Dedifferentiated amniotic fluid mesenchymal stem cell (primary cell): ENCODE measurements at regions not wholly inside any gene's neighbourhood (a gene's known extent, or its start where the extent isn't known, plus 50 kb on each side); places are given as distances from the start of the nearest gene placed in this dataset.

ENCODE experiments used
- DNase-seq: peaks from one replicate; pipeline ENCODE4 v3.0.0-alpha.2; 2016; ENCODE audit errors: extremely low spot score

GRCh38 chr19:29096896-29097295 lies 116.1 kb downstream of the UQCRFS1 start:
- no peak for DNase-seq

- DNase-seq: no peak
These were observed 119.4 kb downstream of the UQCRFS1 start for GRCh38 chr19:29093553-29093908.

GRCh38 chr19:29092712-29093552 lies 120.0 kb downstream of the UQCRFS1 start:
- no peak for DNase-seq

- no peak for DNase-seq
These were observed 122.0 kb downstream of the UQCRFS1 start for GRCh38 chr19:29090783-29091526.

- DNase-seq: no peak
These were observed 123.6 kb downstream of the UQCRFS1 start for GRCh38 chr19:29089315-29089870.

GRCh38 chr19:29088761-29089160 lies 124.2 kb downstream of the UQCRFS1 start:
- no peak for DNase-seq

GRCh38 chr19:29086646-29087045 lies 126.3 kb downstream of the UQCRFS1 start:
- DNase-seq: no peak

- no peak for DNase-seq
These were observed 126.8 kb downstream of the UQCRFS1 start for GRCh38 chr19:29086182-29086581.

- no peak for DNase-seq
These were observed 127.3 kb downstream of the UQCRFS1 start for GRCh38 chr19:29085630-29086029.

GRCh38 chr19:29085206-29085605 lies 127.7 kb downstream of the UQCRFS1 start:
- no peak for DNase-seq

GRCh38 chr19:29084266-29084665 lies 128.7 kb downstream of the UQCRFS1 start:
- no peak for DNase-seq

GRCh38 chr19:29083863-29084262 lies 129.1 kb downstream of the UQCRFS1 start:
- no peak for DNase-seq

- no peak for DNase-seq
These were observed 133.5 kb downstream of the UQCRFS1 start for GRCh38 chr19:29079356-29080032.

GRCh38 chr19:29076963-29077362 lies 136.0 kb downstream of the UQCRFS1 start:
- no peak for DNase-seq

- DNase-seq: no peak
These were observed 136.8 kb downstream of the UQCRFS1 start for GRCh38 chr19:29076161-29076560.

- no peak for DNase-seq
These were observed 137.8 kb downstream of the UQCRFS1 start for GRCh38 chr19:29075149-29075548.

GRCh38 chr19:29074579-29074978 lies 138.4 kb downstream of the UQCRFS1 start:
- DNase-seq: no peak

- no peak for DNase-seq
These were observed 145.1 kb downstream of the UQCRFS1 start for GRCh38 chr19:29067831-29068230.

- no peak for DNase-seq
These were observed 150.2 kb downstream of the UQCRFS1 start for GRCh38 chr19:29062475-29063435.

- DNase-seq: no peak
These were observed 152.1 kb downstream of the UQCRFS1 start for GRCh38 chr19:29060813-29061364.

GRCh38 chr19:29056535-29056934 lies 156.4 kb downstream of the UQCRFS1 start:
- no peak for DNase-seq
